ENCODE measurements at regions not wholly inside any gene's neighbourhood (a gene's known extent, or its start where the extent isn't known, plus 50 kb on each side); places are given as distances from the start of the nearest gene placed in this dataset.
"Not testable (repeated sequence)": the region's sequence is repeated elsewhere in the genome, so short reads cannot be mapped to it uniquely, and the experiment has no call there.

GRCh38 chr2:149767516-149767974 is 180.0 kb upstream of the MMADHC start:
- DNase-seq (ENCODE audit: extremely low read depth in 1 of 11, low read depth in 9 of 11, low spot score in 4 of 11) = no peak

GRCh38 chr2:149766339-149766738 is 178.8 kb upstream of the MMADHC start:
- DNase-seq (ENCODE audit: extremely low read depth in 1 of 11, low read depth in 9 of 11, low spot score in 4 of 11) = no peak

- no peak for DNase-seq (ENCODE audit: extremely low read depth in 1 of 11, low read depth in 9 of 11, low spot score in 4 of 11)
Observed at GRCh38 chr2:149765636-149766035, 178.1 kb upstream of the MMADHC start.

GRCh38 chr2:149765003-149765402 is 177.4 kb upstream of the MMADHC start:
- DNase-seq (ENCODE audit: extremely low read depth in 1 of 11, low read depth in 9 of 11, low spot score in 4 of 11) = no peak

- no peak for DNase-seq (ENCODE audit: extremely low read depth in 1 of 11, low read depth in 9 of 11, low spot score in 4 of 11)
Observed at GRCh38 chr2:149763358-149763757, 175.8 kb upstream of the MMADHC start.

- no peak for DNase-seq (ENCODE audit: extremely low read depth in 1 of 11, low read depth in 9 of 11, low spot score in 4 of 11)
Observed at GRCh38 chr2:149761611-149762010, 174.0 kb upstream of the MMADHC start.

GRCh38 chr2:149759382-149759781 is 171.8 kb upstream of the MMADHC start:
- not testable (repeated sequence) for DNase-seq (ENCODE audit: extremely low read depth in 1 of 11, low read depth in 9 of 11, low spot score in 4 of 11)

GRCh38 chr2:149754722-149755121 is 167.1 kb upstream of the MMADHC start:
- DNase-seq (ENCODE audit: extremely low read depth in 1 of 11, low read depth in 9 of 11, low spot score in 4 of 11) = not testable (repeated sequence)

- no peak for DNase-seq (ENCODE audit: extremely low read depth in 1 of 11, low read depth in 9 of 11, low spot score in 4 of 11)
Observed at GRCh38 chr2:149747456-149747855, 159.9 kb upstream of the MMADHC start.

GRCh38 chr2:149745396-149746230 is 158.0 kb upstream of the MMADHC start:
- DNase-seq (ENCODE audit: extremely low read depth in 1 of 11, low read depth in 9 of 11, low spot score in 4 of 11) = no peak

GRCh38 chr2:149744865-149745264 is 157.3 kb upstream of the MMADHC start:
- DNase-seq (ENCODE audit: extremely low read depth in 1 of 11, low read depth in 9 of 11, low spot score in 4 of 11) = no peak

- no peak for DNase-seq (ENCODE audit: extremely low read depth in 1 of 11, low read depth in 9 of 11, low spot score in 4 of 11)
Observed at GRCh38 chr2:149743842-149744448, 156.4 kb upstream of the MMADHC start.

GRCh38 chr2:149741646-149742045 is 154.1 kb upstream of the MMADHC start:
- DNase-seq (ENCODE audit: extremely low read depth in 1 of 11, low read depth in 9 of 11, low spot score in 4 of 11) = no peak

- DNase-seq (ENCODE audit: extremely low read depth in 1 of 11, low read depth in 9 of 11, low spot score in 4 of 11) = no peak
Observed at GRCh38 chr2:149740490-149740889, 152.9 kb upstream of the MMADHC start.

GRCh38 chr2:149739883-149740265 is 152.3 kb upstream of the MMADHC start:
- no peak for DNase-seq (ENCODE audit: extremely low read depth in 1 of 11, low read depth in 9 of 11, low spot score in 4 of 11)

- no peak for DNase-seq (ENCODE audit: extremely low read depth in 1 of 11, low read depth in 9 of 11, low spot score in 4 of 11)
Observed at GRCh38 chr2:149739171-149739882, 151.8 kb upstream of the MMADHC start.

- no peak for DNase-seq (ENCODE audit: extremely low read depth in 1 of 11, low read depth in 9 of 11, low spot score in 4 of 11)
Observed at GRCh38 chr2:149738767-149739166, 151.2 kb upstream of the MMADHC start.

GRCh38 chr2:149737896-149738295 is 150.3 kb upstream of the MMADHC start:
- DNase-seq (ENCODE audit: extremely low read depth in 1 of 11, low read depth in 9 of 11, low spot score in 4 of 11) = no peak

- DNase-seq (ENCODE audit: extremely low read depth in 1 of 11, low read depth in 9 of 11, low spot score in 4 of 11) = no peak
Observed at GRCh38 chr2:149735237-149735958, 147.8 kb upstream of the MMADHC start.

Data from renal cortex interstitium (tissue), 11 donors.